Testis (tissue), 2 donors: ENCODE measurements at regions not wholly inside any gene's neighbourhood (a gene's known extent, or its start where the extent isn't known, plus 50 kb on each side); places are given as distances from the start of the nearest gene placed in this dataset.

ENCODE experiments used
- DNase-seq: peaks from one replicate; pipeline ENCODE4 v3.0.0-alpha.2; 2019
- H3K27ac ChIP-seq, 2 donors: fragments of 200-600 bp; sonication (generic); one replicate each; pipeline ENCODE4 v1.5.1; 2019
- H3K27me3 ChIP-seq: fragments of 200-600 bp; sonication (generic); one replicate; pipeline ENCODE4 v1.5.1; 2019
- H3K36me3 ChIP-seq: fragments of 200-600 bp; sonication (generic); one replicate; pipeline ENCODE4 v1.5.1; 2017; ENCODE audit warnings: low read depth; ENCODE audit errors: missing control alignments
- H3K4me1 ChIP-seq: fragments of 200-600 bp; sonication (generic); one replicate; pipeline ENCODE4 v1.5.1; 2019
- H3K4me3 ChIP-seq, 2 donors: fragments of 200-600 bp; sonication (generic); one replicate each; pipeline ENCODE4 v1.5.1; 2017 to 2019
- H3K9me3 ChIP-seq: fragments of 200-600 bp; sonication (generic); one replicate; pipeline ENCODE4 v1.5.1; 2017
- CTCF ChIP-seq, 3 experiments: fragments of 450-650 bp in 2 of 3; fragments of 200-600 bp in 1 of 3; sonication (generic) in 1 of 3; IDR thresholded peaks; one replicate each; pipeline ENCODE4 v1.5.1; 2016 to 2019; ENCODE audit warnings: antibody characterized with exemption in 3 of 3, mild to moderate bottlenecking in 2 of 3, moderate library complexity in 1 of 3
- POLR2A ChIP-seq: fragments of 450-650 bp; IDR thresholded peaks from one replicate; pipeline ENCODE4 v1.6.1; 2017; ENCODE audit warnings: antibody characterized with exemption, mild to moderate bottlenecking, moderate library complexity
- WGBS, 2 donors: methylation state at CpG; one replicate each; pipeline ENCODE4 v1.1.5; 2018; 5-methylcytosine and 5-hydroxymethylcytosine counted together
- intact Hi-C: fragments of 100-400 bp; cut with DNase I; formaldehyde crosslinking; loops from one replicate; pipeline ENCODE4 v1.15.1; 2023; ENCODE audit warnings: low total_unique reads

GRCh38 chr2:107553046-107553445, 273.6 kb upstream of the RGPD4 start:
- Histone ChIP-seq H3K27ac (no peak overlapping the region), H3K4me3 (no peak overlapping the region), H3K4me1 (no peaks in the 10 kb centered on the region), H3K9me3 (no peaks in the 10 kb centered on the region), H3K27me3 (no peaks in the 10 kb centered on the region), H3K36me3 (no peaks in the 10 kb centered on the region)
- WGBS, 2 donors, result 91 to 93% methylated on average over 2 of the region's 2 CpGs
- TF ChIP-seq POLR2A (no peak), CTCF (IDR thresholded peaks at IDR 0.05) (no peak)
- DNase-seq, result no peak
- intact Hi-C loops, result no loop called here

GRCh38 chr2:107553539-107553938, 273.2 kb upstream of the RGPD4 start:
- H3K4me3 ChIP-seq, result no peak overlapping the region
- no peaks in the 10 kb centered on the region for H3K9me3 ChIP-seq
- intact Hi-C loops, result no loop called here
- no peaks in the 10 kb centered on the region for H3K36me3 ChIP-seq
- no peaks in the 10 kb centered on the region for H3K27me3 ChIP-seq
- WGBS, 2 donors, result 74 to 87% methylated on average over 5 of the region's 5 CpGs
- no peak for DNase-seq
- no peak for TF ChIP-seq POLR2A
- TF ChIP-seq CTCF (IDR thresholded peaks at IDR 0.05), result no peak
- H3K27ac ChIP-seq, result no peak overlapping the region
- no peaks in the 10 kb centered on the region for H3K4me1 ChIP-seq

- H3K27me3 ChIP-seq, result no peaks in the 10 kb centered on the region
- TF ChIP-seq POLR2A, result no peak
- no peak for TF ChIP-seq CTCF (IDR thresholded peaks at IDR 0.05)
- no peak for DNase-seq
- intact Hi-C loops, result no loop called here
- H3K36me3 ChIP-seq, result no peaks in the 10 kb centered on the region
- H3K9me3 ChIP-seq, result no peaks in the 10 kb centered on the region
- H3K27ac ChIP-seq, result no peak overlapping the region
- no peak overlapping the region for H3K4me3 ChIP-seq
- 57% methylated on average over 5 of the region's 5 CpGs for WGBS, 2 donors
- H3K4me1 ChIP-seq, result no peaks in the 10 kb centered on the region
These were observed 270.6 kb upstream of the RGPD4 start for GRCh38 chr2:107556038-107556627.

GRCh38 chr2:107558295-107558694, 268.4 kb upstream of the RGPD4 start:
- no peaks in the 10 kb centered on the region for H3K4me1 ChIP-seq
- H3K27ac ChIP-seq, result no peak overlapping the region
- no peaks in the 10 kb centered on the region for H3K27me3 ChIP-seq
- no peak overlapping the region for H3K4me3 ChIP-seq
- WGBS, 2 donors, result 97 to 99% methylated on average over 3 of the region's 3 CpGs
- no peaks in the 10 kb centered on the region for H3K36me3 ChIP-seq
- no peak for DNase-seq
- no peaks in the 10 kb centered on the region for H3K9me3 ChIP-seq
- intact Hi-C loops, result no loop called here
- no peak for TF ChIP-seq POLR2A
- TF ChIP-seq CTCF (IDR thresholded peaks at IDR 0.05), result no peak

- no peak overlapping the region for H3K4me3 ChIP-seq
- intact Hi-C loops, result no loop called here
- no peak overlapping the region for H3K27ac ChIP-seq
- no peaks in the 10 kb centered on the region for H3K9me3 ChIP-seq
- peaks cover 15% of the 10 kb centered on the region for H3K4me1 ChIP-seq
- 57 to 69% methylated on average over 1 of the region's 1 CpG for WGBS, 2 donors
- H3K36me3 ChIP-seq, result no peaks in the 10 kb centered on the region
- no peak for TF ChIP-seq CTCF (IDR thresholded peaks at IDR 0.05)
- TF ChIP-seq POLR2A, result no peak
- no peak for DNase-seq
- H3K27me3 ChIP-seq, result no peaks in the 10 kb centered on the region
These were observed 257.2 kb upstream of the RGPD4 start for GRCh38 chr2:107569496-107569895.
